Tibial artery (tissue), 4 donors: ENCODE measurements at regions not wholly inside any gene's neighbourhood (a gene's known extent, or its start where the extent isn't known, plus 50 kb on each side); places are given as distances from the start of the nearest gene placed in this dataset.

Experiments
- DNase-seq, 2 donors: peaks; one replicate each; pipeline ENCODE4 v3.0.0-alpha.2; 2019
- H3K27ac ChIP-seq, 2 donors: fragments of 200-600 bp; sonication (generic) in 1 of 2; 1 replicate in 1 of 2; 2 replicates in 1 of 2; pipeline ENCODE4 v1.5.1; 2018 to 2019; ENCODE audit warnings: mild to moderate bottlenecking in 1 of 2
- H3K27me3 ChIP-seq, 2 donors: fragments of 200-600 bp; sonication (generic) in 1 of 2; one replicate each; pipeline versions ENCODE4 v1.5.1 to v1.6.0; 2016 to 2019
- H3K36me3 ChIP-seq, 3 donors: fragments of 200-600 bp; sonication (generic) in 2 of 3; one replicate each; pipeline ENCODE4 v1.5.1; 2016 to 2019; ENCODE audit warnings: mild to moderate bottlenecking in 2 of 3
- H3K4me1 ChIP-seq, 4 donors: fragments of 200-600 bp; sonication (generic) in 2 of 4; 1 replicate in 3 of 4; 2 replicates in 1 of 4; pipeline ENCODE4 v1.5.1; 2016 to 2019
- H3K4me3 ChIP-seq, 2 donors: fragments of 200-600 bp; sonication (generic) in 1 of 2; 1 replicate in 1 of 2; 2 replicates in 1 of 2; pipeline ENCODE4 v1.5.1; 2018 to 2019; ENCODE audit warnings: mild to moderate bottlenecking in 2 of 2
- H3K9me3 ChIP-seq, 3 donors: fragments of 200-600 bp; sonication (generic) in 1 of 3; one replicate each; pipeline ENCODE4 v1.5.1; 2016 to 2019
- intact Hi-C: fragments of 100-400 bp; cut with DNase I; formaldehyde crosslinking; loops from one replicate; pipeline ENCODE4 v1.15.0; 2023; ENCODE audit warnings: low total_unique reads
- TF ChIP-seq, protein P1 (sequence below), 2 experiments: fragments of 200-600 bp in 1 of 2; fragments of 450-650 bp in 1 of 2; IDR thresholded peaks; one replicate each; pipeline ENCODE4 v1.5.1; 2017 to 2019; ENCODE audit warnings: antibody characterized with exemption in 2 of 2, mild to moderate bottlenecking in 1 of 2, moderate library complexity in 1 of 2

DNA sequence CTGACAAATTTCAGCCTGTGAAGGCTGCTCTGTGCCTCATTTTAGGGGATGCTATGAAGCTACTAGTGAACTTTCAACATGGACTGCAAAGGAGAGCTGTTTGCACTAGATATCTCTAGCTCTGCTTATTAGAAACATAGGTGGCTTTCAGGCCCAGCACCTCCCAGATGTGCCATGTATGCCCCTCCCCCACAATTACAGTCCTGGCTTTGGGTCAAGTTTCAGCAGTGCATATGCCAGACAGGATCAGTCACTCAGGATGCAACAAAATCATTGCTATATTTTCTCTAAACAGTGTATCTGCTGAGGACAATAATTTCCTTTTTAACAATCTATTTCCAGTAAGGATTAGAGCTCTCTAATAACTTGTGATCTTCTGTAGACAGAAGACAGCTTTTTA is 178.8 kb upstream of the STAC start:
- Histone ChIP-seq H3K9me3 (no peaks in the 10 kb centered on the region), H3K27ac (no peak overlapping the region), H3K4me3 (no peak overlapping the region), H3K4me1 (no peaks in the 10 kb centered on the region), H3K36me3 (no peaks in the 10 kb centered on the region), H3K27me3 (no peaks in the 10 kb centered on the region)
- DNase-seq, result no peak
- intact Hi-C loops, result no loop called here
- TF ChIP-seq, protein P1, sequence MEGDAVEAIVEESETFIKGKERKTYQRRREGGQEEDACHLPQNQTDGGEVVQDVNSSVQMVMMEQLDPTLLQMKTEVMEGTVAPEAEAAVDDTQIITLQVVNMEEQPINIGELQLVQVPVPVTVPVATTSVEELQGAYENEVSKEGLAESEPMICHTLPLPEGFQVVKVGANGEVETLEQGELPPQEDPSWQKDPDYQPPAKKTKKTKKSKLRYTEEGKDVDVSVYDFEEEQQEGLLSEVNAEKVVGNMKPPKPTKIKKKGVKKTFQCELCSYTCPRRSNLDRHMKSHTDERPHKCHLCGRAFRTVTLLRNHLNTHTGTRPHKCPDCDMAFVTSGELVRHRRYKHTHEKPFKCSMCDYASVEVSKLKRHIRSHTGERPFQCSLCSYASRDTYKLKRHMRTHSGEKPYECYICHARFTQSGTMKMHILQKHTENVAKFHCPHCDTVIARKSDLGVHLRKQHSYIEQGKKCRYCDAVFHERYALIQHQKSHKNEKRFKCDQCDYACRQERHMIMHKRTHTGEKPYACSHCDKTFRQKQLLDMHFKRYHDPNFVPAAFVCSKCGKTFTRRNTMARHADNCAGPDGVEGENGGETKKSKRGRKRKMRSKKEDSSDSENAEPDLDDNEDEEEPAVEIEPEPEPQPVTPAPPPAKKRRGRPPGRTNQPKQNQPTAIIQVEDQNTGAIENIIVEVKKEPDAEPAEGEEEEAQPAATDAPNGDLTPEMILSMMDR (IDR thresholded peaks at IDR 0.05), result no peak

DNA sequence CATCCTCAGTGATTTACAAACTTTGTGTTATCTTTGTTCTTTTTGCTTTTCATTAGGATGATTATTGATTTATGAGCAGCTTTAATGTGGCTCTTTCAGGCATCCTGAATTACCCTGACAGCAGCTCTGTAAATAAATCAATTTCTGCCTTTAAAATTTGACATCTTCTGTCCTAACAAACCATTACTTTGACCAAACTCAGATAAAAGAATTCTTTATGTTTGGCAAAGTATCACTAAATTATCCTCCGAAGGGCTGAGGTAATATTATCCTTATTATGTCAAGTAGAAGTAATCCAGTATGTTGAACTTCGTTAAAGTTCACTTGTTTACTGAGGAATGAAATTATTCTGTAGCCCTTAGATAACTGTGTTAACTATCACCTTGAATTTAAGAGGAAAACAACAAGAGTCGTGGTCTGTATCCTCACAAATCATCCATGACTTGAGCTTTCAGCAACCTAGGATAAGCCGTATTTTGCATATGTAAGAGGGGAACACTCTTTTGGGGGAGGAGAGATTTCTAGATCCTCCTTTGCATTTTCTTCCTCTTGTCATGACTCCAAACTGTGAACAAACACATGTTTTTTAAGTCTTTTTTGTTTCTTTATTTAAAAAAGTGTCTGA is 173.2 kb upstream of the STAC start:
- H3K27me3 ChIP-seq, result no peaks in the 10 kb centered on the region
- no peaks in the 10 kb centered on the region for H3K36me3 ChIP-seq
- peaks cover 0 to 13% (median 3%) of the 10 kb centered on the region in 4 donors for H3K4me1 ChIP-seq
- no peak for DNase-seq
- TF ChIP-seq, protein P1 (IDR thresholded peaks at IDR 0.05), result no peak
- no peak overlapping the region for H3K27ac ChIP-seq
- no peak overlapping the region for H3K4me3 ChIP-seq
- H3K9me3 ChIP-seq, result no peaks in the 10 kb centered on the region
- intact Hi-C loops, result no loop called here

DNA sequence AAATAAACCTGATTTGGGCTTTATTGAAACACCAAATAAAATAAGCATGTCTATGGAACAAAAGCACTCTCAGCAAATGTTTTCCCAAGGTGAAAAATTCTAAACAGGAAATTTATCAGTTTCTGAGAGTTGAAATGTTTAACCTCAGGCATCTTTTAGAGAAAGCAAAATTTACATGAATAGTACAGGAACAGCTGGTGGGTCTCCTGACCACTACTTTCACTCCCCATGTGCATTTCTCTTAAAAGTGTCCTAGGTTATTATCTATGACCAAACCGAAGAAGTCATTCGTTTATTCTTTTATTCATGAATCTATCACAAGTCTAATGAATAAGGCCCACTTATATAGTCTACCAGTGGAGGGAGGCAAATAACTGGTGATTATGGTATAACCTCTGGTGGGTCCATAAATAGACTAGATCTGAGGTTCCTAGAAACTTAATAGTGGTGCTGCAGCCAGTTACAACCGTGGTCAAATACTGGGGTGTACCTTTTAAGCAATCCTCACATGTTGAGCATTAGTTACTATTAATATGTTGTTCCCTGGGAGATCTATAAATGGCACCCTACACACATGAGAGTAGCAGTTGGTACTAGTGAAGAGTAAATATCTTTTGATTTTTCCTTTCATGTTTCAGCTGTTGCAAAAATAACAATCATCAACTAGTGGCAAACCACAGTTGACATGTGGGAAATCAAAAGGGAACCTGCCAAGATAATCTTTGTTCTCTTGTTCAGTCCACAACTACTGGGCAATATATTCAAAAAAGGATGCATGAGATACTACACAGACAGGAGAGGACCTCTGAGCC is 169.3 kb upstream of the STAC start:
- Histone ChIP-seq H3K4me3 (no peak overlapping the region), H3K27me3 (no peaks in the 10 kb centered on the region), H3K9me3 (no peaks in the 10 kb centered on the region), H3K36me3 (no peaks in the 10 kb centered on the region), H3K4me1 (peaks cover 0 to 45% (median 9%) of the 10 kb centered on the region in 4 donors), H3K27ac (no peak overlapping the region)
- intact Hi-C loops, result no loop called here
- DNase-seq, result no peak
- TF ChIP-seq, protein P1 (IDR thresholded peaks at IDR 0.05), result no peak

DNA sequence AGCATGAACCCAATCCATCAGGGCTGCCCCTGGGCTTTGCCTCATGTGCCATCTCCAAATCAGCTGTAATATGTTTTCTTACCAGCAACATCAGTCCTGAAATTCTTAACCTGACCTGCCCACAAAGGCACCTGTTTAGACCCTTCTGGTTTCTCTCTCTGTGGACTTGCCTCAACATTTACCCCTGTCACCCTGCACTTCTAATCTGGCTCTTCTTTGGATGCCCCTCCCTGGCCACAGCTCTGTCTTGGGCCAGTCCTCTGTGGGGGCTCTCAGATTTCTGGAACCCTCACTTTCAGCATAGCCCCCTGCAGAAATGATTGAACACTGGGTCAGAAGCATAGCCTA is 168.7 kb upstream of the STAC start:
- Histone ChIP-seq H3K36me3 (no peaks in the 10 kb centered on the region), H3K27me3 (no peaks in the 10 kb centered on the region), H3K9me3 (no peaks in the 10 kb centered on the region), H3K27ac (no peak overlapping the region), H3K4me1 (peaks cover 0 to 45% (median 9%) of the 10 kb centered on the region in 4 donors), H3K4me3 (no peak overlapping the region)
- intact Hi-C loops, result no loop called here
- TF ChIP-seq, protein P1 (IDR thresholded peaks at IDR 0.05), result no peak
- no peak for DNase-seq

DNA sequence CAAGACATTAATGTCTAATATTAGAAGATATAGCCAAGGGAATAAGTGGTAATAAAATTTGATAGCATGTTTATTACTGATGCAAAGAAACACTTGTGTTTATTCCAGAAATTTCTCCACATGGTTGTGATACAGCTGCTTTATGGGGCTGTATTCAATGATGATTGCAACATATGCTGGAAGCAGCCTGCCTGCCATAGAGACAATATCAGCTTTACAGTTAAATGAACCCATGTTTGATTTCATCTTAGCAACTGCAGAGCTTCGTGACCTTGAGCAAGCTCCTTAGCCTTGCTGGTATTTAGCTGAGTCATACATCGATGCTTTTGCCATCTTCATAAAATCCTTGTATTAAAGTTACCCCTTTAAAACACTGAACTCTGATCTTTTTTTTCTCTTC is 168.1 kb upstream of the STAC start:
- no peak overlapping the region for H3K4me3 ChIP-seq
- H3K4me1 ChIP-seq, result peaks cover 0 to 45% (median 9%) of the 10 kb centered on the region in 4 donors
- H3K27ac ChIP-seq, result no peak overlapping the region
- TF ChIP-seq, protein P1 (IDR thresholded peaks at IDR 0.05), result no peak
- no peaks in the 10 kb centered on the region for H3K36me3 ChIP-seq
- DNase-seq, result no peak
- H3K27me3 ChIP-seq, result no peaks in the 10 kb centered on the region
- no peaks in the 10 kb centered on the region for H3K9me3 ChIP-seq
- intact Hi-C loops, result no loop called here
